WERI-Rb-1 (cell line): ENCODE measurements at regions not wholly inside any gene's neighbourhood (a gene's known extent, or its start where the extent isn't known, plus 50 kb on each side); places are given as distances from the start of the nearest gene placed in this dataset.

Source experiments
- DNase-seq: peaks from one replicate; pipeline ENCODE4 v3.0.0-alpha.2; 2020
- H3K27ac ChIP-seq: fragments of 250-450 bp; sonication (Bioruptor Pico); 2 replicates; pipeline ENCODE4 v1.5.1; 2020; ENCODE audit warnings: mild to moderate bottlenecking, moderate library complexity
- H3K27me3 ChIP-seq: fragments of 250-450 bp; sonication (Bioruptor Pico); 2 replicates; pipeline ENCODE4 v1.5.1; 2021; ENCODE audit warnings: mild to moderate bottlenecking, low read depth, moderate library complexity; ENCODE audit not compliant: insufficient read depth, severe bottlenecking
- H3K36me3 ChIP-seq: fragments of 250-450 bp; sonication (Bioruptor Pico); 2 replicates; pipeline ENCODE4 v1.5.1; 2020; ENCODE audit warnings: mild to moderate bottlenecking, moderate library complexity
- H3K4me3 ChIP-seq: 2 replicates; pipeline ENCODE4 v1.5.1; 2011; ENCODE audit warnings: low read depth, mild to moderate bottlenecking, control low read depth, low read length
- H3K9me3 ChIP-seq: fragments of 250-450 bp; sonication (Bioruptor Pico); 2 replicates; pipeline ENCODE4 v1.5.1; 2021; ENCODE audit warnings: mild to moderate bottlenecking, moderate library complexity; ENCODE audit not compliant: severe bottlenecking
- TF ChIP-seq, protein P1 (sequence below): IDR thresholded peaks from 2 replicates; pipeline ENCODE4 v1.5.1; 2011; ENCODE audit warnings: low read depth, mild to moderate bottlenecking, control low read depth, inconsistent platforms, low read length

DNA sequence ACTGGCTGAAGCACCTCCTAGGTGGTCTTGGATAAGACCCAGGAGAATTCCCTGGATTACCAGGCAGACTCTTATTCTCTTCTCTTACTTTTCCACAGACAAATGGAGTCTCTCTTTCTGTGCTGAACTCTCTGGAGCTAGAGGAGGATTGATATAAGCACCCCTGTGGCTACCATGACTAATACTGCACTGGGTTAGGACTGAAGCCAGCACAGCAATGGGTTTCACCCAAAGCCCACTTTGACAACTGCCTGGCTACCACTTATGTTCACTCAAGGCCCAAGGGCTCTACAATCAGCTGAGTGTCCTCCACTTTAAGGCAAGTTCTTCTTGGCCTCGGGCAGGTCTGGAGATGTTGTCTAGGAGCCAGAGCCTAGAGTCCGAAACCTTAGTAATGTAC, 225.5 kb downstream of the DIPK2A start:
- Histone ChIP-seq H3K27ac (no peak overlapping the region), H3K36me3 (no peaks in the 10 kb centered on the region), H3K9me3 (no peaks in the 10 kb centered on the region), H3K4me3 (no peak overlapping the region), H3K27me3 (no peaks in the 10 kb centered on the region)
- no peak for DNase-seq
- TF ChIP-seq, protein P1, sequence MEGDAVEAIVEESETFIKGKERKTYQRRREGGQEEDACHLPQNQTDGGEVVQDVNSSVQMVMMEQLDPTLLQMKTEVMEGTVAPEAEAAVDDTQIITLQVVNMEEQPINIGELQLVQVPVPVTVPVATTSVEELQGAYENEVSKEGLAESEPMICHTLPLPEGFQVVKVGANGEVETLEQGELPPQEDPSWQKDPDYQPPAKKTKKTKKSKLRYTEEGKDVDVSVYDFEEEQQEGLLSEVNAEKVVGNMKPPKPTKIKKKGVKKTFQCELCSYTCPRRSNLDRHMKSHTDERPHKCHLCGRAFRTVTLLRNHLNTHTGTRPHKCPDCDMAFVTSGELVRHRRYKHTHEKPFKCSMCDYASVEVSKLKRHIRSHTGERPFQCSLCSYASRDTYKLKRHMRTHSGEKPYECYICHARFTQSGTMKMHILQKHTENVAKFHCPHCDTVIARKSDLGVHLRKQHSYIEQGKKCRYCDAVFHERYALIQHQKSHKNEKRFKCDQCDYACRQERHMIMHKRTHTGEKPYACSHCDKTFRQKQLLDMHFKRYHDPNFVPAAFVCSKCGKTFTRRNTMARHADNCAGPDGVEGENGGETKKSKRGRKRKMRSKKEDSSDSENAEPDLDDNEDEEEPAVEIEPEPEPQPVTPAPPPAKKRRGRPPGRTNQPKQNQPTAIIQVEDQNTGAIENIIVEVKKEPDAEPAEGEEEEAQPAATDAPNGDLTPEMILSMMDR, result no peak

DNA sequence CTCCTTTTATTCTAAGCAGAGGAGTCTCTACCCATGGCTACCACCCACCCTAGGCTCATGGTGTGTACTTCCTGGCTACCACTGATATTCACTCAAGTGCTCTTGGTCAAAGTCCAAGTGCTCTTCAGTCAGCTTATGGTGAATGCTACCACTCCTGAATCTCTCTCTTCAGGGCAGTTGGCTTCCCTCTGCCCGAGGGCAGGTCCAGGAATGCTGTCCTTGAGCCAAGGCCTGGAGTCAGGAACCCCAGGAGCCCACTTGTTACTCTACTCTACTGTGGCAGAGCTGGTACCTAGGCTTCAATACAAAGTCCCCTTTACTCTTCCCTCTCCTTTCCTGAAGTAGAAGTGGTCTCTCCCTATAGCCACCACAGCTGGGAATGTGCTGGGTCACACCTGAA, 226.0 kb downstream of the DIPK2A start:
- DNase-seq, result no peak
- no peaks in the 10 kb centered on the region for H3K36me3 ChIP-seq

DNA sequence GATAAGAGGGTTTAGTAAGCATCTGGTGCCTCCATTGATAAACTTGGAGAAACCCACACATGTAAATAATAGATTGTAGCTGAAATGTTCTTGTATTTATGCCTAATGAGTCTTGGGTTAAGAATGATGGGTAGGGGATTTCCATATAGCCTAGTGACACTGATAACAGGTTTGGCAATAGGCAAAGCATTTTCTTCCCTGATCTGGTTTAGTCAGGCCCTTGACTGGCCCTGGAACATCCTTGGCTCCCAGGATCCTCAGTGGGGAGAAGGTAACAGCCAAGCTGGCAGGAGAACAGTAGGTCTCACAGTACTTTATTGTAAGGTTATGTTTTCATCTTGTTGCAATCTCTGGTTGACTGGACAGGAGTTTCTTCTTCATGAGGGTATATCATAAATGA, 228.4 kb downstream of the DIPK2A start:
- TF ChIP-seq, protein P1, result no peak
- no peak for DNase-seq

More for the DNA sequence above, 226.0 kb downstream of the DIPK2A start:
- TF ChIP-seq, protein P1, result no peak
- H3K9me3 ChIP-seq, result no peaks in the 10 kb centered on the region
- H3K27ac ChIP-seq, result no peak overlapping the region
- H3K4me3 ChIP-seq, result no peak overlapping the region
- H3K27me3 ChIP-seq, result no peaks in the 10 kb centered on the region

DNA sequence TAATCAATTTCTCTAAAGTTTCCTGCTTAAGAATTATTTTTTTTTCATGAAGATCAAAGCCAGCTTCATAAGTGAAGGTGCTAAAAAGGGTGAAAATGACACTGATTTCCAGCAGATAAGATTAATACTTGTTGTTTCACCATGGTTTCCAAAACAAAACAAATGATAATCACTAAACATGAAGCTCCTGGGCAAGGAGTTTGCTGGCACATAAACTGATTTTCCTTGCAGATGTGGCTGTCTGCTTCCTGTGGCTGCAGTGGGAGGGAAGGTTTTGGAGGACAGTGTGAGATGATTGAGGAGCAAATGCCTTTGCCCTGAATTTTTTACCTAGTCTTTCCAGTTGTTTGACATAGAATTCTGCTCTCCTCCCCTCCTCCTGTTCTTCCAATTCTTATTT, 228.8 kb downstream of the DIPK2A start:
- Histone ChIP-seq H3K4me3 (no peak overlapping the region), H3K9me3 (no peaks in the 10 kb centered on the region), H3K27me3 (no peaks in the 10 kb centered on the region), H3K36me3 (no peaks in the 10 kb centered on the region), H3K27ac (no peak overlapping the region)
- TF ChIP-seq, protein P1, result no peak
- DNase-seq, result no peak

More for the DNA sequence above, 228.4 kb downstream of the DIPK2A start:
- no peaks in the 10 kb centered on the region for H3K9me3 ChIP-seq
- no peak overlapping the region for H3K27ac ChIP-seq
- H3K36me3 ChIP-seq, result no peaks in the 10 kb centered on the region
- no peak overlapping the region for H3K4me3 ChIP-seq
- no peaks in the 10 kb centered on the region for H3K27me3 ChIP-seq

DNA sequence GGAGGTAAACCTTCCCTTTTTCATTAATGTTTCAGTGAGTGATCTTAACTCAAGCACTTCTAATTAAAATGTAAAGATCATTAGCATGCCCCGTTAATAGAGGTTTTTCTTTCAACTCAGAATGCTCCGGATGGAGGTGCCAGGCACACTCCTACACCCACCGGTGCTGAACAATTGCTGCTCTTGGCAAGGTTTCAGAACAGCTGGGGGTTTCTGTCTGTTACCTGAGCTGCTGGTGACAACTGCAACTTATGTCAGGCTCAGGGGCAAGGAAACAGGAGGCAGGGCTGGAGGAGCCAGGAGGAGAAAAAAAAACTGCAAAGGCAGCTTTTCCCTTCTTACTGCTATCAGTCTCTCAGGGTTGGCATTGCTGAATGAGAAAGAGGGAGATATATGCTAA, 250.1 kb downstream of the DIPK2A start:
- Histone ChIP-seq H3K27ac (no peak overlapping the region), H3K27me3 (no peaks in the 10 kb centered on the region), H3K4me3 (no peak overlapping the region), H3K36me3 (no peaks in the 10 kb centered on the region), H3K9me3 (no peaks in the 10 kb centered on the region)
- TF ChIP-seq, protein P1, result no peak
- no peak for DNase-seq

DNA sequence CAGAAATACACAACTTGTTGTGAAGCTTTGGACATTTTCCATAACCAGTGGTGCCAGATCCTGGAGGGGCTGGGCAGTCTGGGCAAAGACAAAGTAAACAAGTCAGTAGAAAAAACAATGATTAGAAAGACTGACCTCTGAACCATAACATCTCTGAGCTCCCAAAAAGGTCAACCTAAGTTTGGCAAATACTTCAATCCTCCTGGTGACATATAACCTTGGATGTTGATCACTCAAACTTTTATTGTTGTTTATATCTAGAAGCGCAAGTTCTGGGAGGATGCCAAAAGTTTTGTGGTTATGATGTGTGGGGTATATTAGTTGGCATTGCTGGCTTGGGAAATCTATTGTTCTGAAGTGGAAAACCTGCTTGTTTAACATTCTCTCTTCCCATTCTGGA, 257.7 kb downstream of the DIPK2A start:
- Histone ChIP-seq H3K36me3 (no peaks in the 10 kb centered on the region), H3K27me3 (no peaks in the 10 kb centered on the region), H3K27ac (no peak overlapping the region), H3K4me3 (no peak overlapping the region), H3K9me3 (no peaks in the 10 kb centered on the region)
- no peak for DNase-seq
- TF ChIP-seq, protein P1, result no peak
